Heart right ventricle (tissue), 16 donors: ENCODE measurements at regions not wholly inside any gene's neighbourhood (a gene's known extent, or its start where the extent isn't known, plus 50 kb on each side); places are given as distances from the start of the nearest gene placed in this dataset.

Experiments
- ATAC-seq, 8 donors: fragments of 200-7000 bp; cut with Tn5 transposase; one replicate each; pipeline ENCODE4 v1.9.1; 2020; ENCODE audit warnings: mild to moderate bottlenecking in 8 of 8, moderate library complexity in 8 of 8, moderate number of reproducible peaks in 1 of 8
- DNase-seq, 2 donors: peaks; one replicate each; pipeline ENCODE4 v3.0.0-alpha.2; 2020
- H3K27ac ChIP-seq, 10 donors: fragments of 200-600 bp; sonication (generic) in 2 of 10; one replicate each; pipeline versions ENCODE4 v1.5.0 to v1.8.0; 2020 to 2022; ENCODE audit warnings: mild to moderate bottlenecking in 3 of 10
- H3K27me3 ChIP-seq, 7 donors: fragments of 200-600 bp; one replicate each; pipeline ENCODE4 v1.8.0; 2021 to 2022; ENCODE audit warnings: mild to moderate bottlenecking in 2 of 7
- H3K36me3 ChIP-seq, 9 donors: fragments of 200-600 bp; sonication (generic) in 1 of 9; one replicate each; pipeline versions ENCODE4 v1.5.0 to v1.8.0; 2020 to 2022; ENCODE audit warnings: mild to moderate bottlenecking in 2 of 9
- H3K4me1 ChIP-seq, 9 donors: fragments of 200-600 bp; sonication (generic) in 1 of 9; one replicate each; pipeline versions ENCODE4 v1.5.0 to v1.8.0; 2020 to 2022; ENCODE audit warnings: mild to moderate bottlenecking in 4 of 9
- H3K4me3 ChIP-seq, 10 donors: fragments of 200-600 bp; sonication (generic) in 2 of 10; one replicate each; pipeline versions ENCODE4 v1.5.0 to v1.8.0; 2020 to 2022; ENCODE audit warnings: mild to moderate bottlenecking in 7 of 10, moderate library complexity in 2 of 10
- H3K9me3 ChIP-seq, 11 donors: fragments of 200-600 bp in 10 of 11; sonication (generic) in 2 of 11; one replicate each; pipeline versions ENCODE4 v1.5.0 to v1.8.0; 2013 to 2022; ENCODE audit warnings: mild to moderate bottlenecking in 2 of 11, control low read depth in 1 of 11, moderate library complexity in 1 of 11
- WGBS, 2 donors: extraction: QIAGEN DNeasy Blood & Tissue Kit; methylation state at CpG; one replicate each; pipeline ENCODE4 v1.1.7; 2013; ENCODE audit warnings: inconsistent platforms in 1 of 2; 5-methylcytosine and 5-hydroxymethylcytosine counted together
- intact Hi-C, 10 donors: fragments of 100-400 bp; cut with DNase I; formaldehyde crosslinking; loops; one replicate each; pipeline versions ENCODE4 v1.11.1 to v1.14.2; 2022
- TF ChIP-seq, protein P1 (sequence below), 9 donors: fragments of 200-600 bp; sonication (generic) in 2 of 9; IDR thresholded peaks; one replicate each; pipeline versions ENCODE4 v1.5.0 to v1.8.0; 2021 to 2022; ENCODE audit warnings: antibody characterized with exemption in 9 of 9, mild to moderate bottlenecking in 5 of 9, moderate library complexity in 1 of 9
- donor health status: Arrhythmogenic right ventricular cardiomyopathy.
- donor health status: ischemic (EF 13 %, LVEDD 7.1; RV severe dilation, severe dysfunction).
- donor health status: healthy with polysubstance abuse.
- donor health status: DM: no; HTN: yes; CAD: no.
- donor health status: DM: no; HTN: no; CAD: no.
- donor health status: ischemic (EF 25% LVEDD 6.9; RV normal size, moderate dysfunction).
- donor health status: ischemic (EF 25% LVEDD 5.7; RV mildly dilated, moderate dysfunction).
- donor health status: healthy.
- donor health status: DM: yes; HTN: yes; CAD: no.
- donor health status: Ischemic cardiomyopathy.
- donor health status: ischemic (EF 35%, LVEDD 5.7; RV mildly dilated, moderate dysfunction).
- donor health status: nonischemic (EF 11% LVEDD 7.7; RV severe dilation, severe dysfunction).
- donor health status: DM: yes; HTN: yes; CAD: no.
- donor health status: PGD.
- donor health status: ischemic (EF 29% LVEDD 5.4; RV normal size, mild dysfunction).
- donor health status: nonischemic (EF 23%, LVEDD 6.1; RV moderate dilation, normal function).

DNA sequence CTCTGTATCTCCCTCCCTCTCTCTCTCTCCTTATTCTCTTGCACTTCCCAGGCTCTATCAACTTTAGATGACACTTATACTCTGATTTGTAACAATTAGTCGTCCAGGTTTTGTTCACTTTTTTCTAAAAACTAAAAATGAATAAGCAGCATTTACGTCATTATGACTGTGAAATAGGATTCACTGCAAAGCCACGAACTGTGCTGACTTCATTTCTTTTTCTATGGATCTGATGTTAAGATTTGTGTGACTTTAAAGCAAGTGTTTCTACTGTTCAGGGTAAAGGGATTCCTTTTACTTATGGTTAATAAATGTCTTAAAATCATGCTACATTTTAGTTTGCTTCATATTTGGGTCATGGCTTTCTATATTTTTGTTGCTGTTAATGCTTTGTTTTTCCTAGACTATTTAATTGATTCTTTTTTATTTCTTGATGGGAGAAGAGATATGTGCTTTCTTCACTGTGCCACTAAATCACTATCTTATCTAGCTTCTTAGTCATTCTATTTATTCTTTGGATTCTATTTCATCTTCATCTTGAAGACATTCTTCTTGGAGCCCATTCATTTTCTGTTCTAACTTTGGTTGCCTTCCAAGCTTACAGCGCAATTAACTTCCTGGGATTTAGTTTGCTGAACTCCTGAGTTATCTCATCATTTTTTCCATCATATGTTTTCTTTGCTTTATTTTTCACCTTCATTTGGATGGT, 480.4 kb upstream of the TRIB2 start:
- peaks cover 0 to 20% (median 5%) of the 10 kb centered on the region in 9 donors for H3K4me1 ChIP-seq
- no peaks in the 10 kb centered on the region for H3K36me3 ChIP-seq
- 77 to 78% methylated on average over 4 of the region's 4 CpGs for WGBS, 2 donors
- TF ChIP-seq, protein P1, sequence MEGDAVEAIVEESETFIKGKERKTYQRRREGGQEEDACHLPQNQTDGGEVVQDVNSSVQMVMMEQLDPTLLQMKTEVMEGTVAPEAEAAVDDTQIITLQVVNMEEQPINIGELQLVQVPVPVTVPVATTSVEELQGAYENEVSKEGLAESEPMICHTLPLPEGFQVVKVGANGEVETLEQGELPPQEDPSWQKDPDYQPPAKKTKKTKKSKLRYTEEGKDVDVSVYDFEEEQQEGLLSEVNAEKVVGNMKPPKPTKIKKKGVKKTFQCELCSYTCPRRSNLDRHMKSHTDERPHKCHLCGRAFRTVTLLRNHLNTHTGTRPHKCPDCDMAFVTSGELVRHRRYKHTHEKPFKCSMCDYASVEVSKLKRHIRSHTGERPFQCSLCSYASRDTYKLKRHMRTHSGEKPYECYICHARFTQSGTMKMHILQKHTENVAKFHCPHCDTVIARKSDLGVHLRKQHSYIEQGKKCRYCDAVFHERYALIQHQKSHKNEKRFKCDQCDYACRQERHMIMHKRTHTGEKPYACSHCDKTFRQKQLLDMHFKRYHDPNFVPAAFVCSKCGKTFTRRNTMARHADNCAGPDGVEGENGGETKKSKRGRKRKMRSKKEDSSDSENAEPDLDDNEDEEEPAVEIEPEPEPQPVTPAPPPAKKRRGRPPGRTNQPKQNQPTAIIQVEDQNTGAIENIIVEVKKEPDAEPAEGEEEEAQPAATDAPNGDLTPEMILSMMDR (IDR thresholded peaks at IDR 0.05) = no peak
- H3K27me3 ChIP-seq = no peaks in the 10 kb centered on the region
- no peak overlapping the region for H3K4me3 ChIP-seq
- DNase-seq (no peak), ATAC-seq (no peak)
- H3K27ac ChIP-seq = peak overlapping the region in 1 of 10 donors; percentile 1
- H3K9me3 ChIP-seq = no peaks in the 10 kb centered on the region
- intact Hi-C loops = no loop called here

DNA sequence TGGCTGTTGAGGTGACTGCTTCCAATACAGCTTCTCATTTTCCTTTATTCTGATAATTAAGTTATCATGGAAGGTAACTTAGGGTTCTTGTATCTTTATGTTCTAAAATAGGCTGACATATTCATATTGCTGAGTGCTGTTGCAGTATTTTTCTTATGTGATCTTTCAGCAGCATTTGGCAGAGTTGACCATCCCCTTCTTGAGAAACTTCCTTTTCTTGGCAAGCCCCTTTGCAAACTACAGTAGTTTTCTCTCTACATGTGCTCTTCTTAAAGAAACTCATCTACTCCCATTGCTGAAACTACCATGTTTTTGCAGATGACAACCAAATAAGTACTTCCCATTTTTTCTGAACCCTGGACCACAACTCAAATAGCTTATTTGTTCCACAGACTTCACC, 476.5 kb upstream of the TRIB2 start:
- intact Hi-C loops = no loop called here
- TF ChIP-seq, protein P1 (IDR thresholded peaks at IDR 0.05) = no peak
- Histone ChIP-seq H3K36me3 (no peaks in the 10 kb centered on the region), H3K4me3 (no peak overlapping the region), H3K4me1 (peaks cover 0 to 19% (median 5%) of the 10 kb centered on the region in 9 donors), H3K27me3 (no peaks in the 10 kb centered on the region), H3K27ac (no peak overlapping the region), H3K9me3 (no peaks in the 10 kb centered on the region)
- no peak for ATAC-seq
- no peak for DNase-seq

- H3K36me3 ChIP-seq = no peaks in the 10 kb centered on the region
- no peak for ATAC-seq
- no peak overlapping the region for H3K27ac ChIP-seq
- intact Hi-C loops = no loop called here
- 97% methylated on average over 2 of the region's 2 CpGs for WGBS, 2 donors
- no peaks in the 10 kb centered on the region for H3K27me3 ChIP-seq
- H3K4me3 ChIP-seq = no peak overlapping the region
- TF ChIP-seq, protein P1 (IDR thresholded peaks at IDR 0.05) = no peak
- DNase-seq = no peak
- H3K9me3 ChIP-seq = no peaks in the 10 kb centered on the region
- no peaks in the 10 kb centered on the region for H3K4me1 ChIP-seq
These were observed 473.4 kb upstream of the TRIB2 start for GRCh38 chr2:12243381-12243780.

DNA sequence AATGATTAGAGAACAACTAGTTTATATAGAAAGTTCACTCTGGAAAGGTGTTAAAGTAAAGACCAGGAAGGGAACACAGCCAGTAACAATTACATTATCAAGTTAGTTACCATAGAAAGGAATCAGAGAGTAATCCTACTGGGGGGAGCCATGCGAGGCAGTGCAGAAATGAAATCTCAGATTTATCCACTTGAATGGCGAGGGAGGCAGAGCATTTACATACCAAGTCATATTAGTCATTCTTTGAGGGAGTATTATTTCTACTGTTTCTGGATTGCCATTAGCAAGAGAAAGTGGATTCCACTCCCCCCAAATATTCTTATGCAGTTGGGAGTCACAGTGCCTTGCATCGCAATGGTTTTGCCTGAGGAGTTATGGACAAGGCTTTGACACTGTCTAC, 472.7 kb upstream of the TRIB2 start:
- ATAC-seq (no peak), DNase-seq (no peak)
- TF ChIP-seq, protein P1 (IDR thresholded peaks at IDR 0.05) = no peak
- Histone ChIP-seq H3K27ac (no peak overlapping the region), H3K9me3 (no peaks in the 10 kb centered on the region), H3K27me3 (no peaks in the 10 kb centered on the region), H3K4me1 (no peaks in the 10 kb centered on the region), H3K4me3 (no peak overlapping the region), H3K36me3 (no peaks in the 10 kb centered on the region)
- WGBS, 2 donors = 34 to 67% methylated on average over 3 of the region's 3 CpGs
- intact Hi-C loops = no loop called here
